ENCODE measurements at regions not wholly inside any gene's neighbourhood (a gene's known extent, or its start where the extent isn't known, plus 50 kb on each side); places are given as distances from the start of the nearest gene placed in this dataset.

GRCh38 chr4:111761531-111761930 lies 383.7 kb upstream of the FAM241A start:
- no peak for DNase-seq

GRCh38 chr4:111770514-111770913 lies 374.7 kb upstream of the FAM241A start:
- no peak for DNase-seq

- DNase-seq = no peak
These were observed 371.4 kb upstream of the FAM241A start for GRCh38 chr4:111773858-111774257.

- DNase-seq = no peak
These were observed 369.5 kb upstream of the FAM241A start for GRCh38 chr4:111775556-111776297.

GRCh38 chr4:111776561-111776960 lies 368.7 kb upstream of the FAM241A start:
- DNase-seq = no peak

- DNase-seq = no peak
These were observed 366.7 kb upstream of the FAM241A start for GRCh38 chr4:111778543-111778942.

- DNase-seq = no peak
These were observed 364.3 kb upstream of the FAM241A start for GRCh38 chr4:111780965-111781364.

- DNase-seq = no peak
These were observed 363.6 kb upstream of the FAM241A start for GRCh38 chr4:111781611-111782010.

GRCh38 chr4:111788099-111788498 lies 357.2 kb upstream of the FAM241A start:
- no peak for DNase-seq

- no peak for DNase-seq
These were observed 355.2 kb upstream of the FAM241A start for GRCh38 chr4:111789901-111790640.

- no peak for DNase-seq
These were observed 352.6 kb upstream of the FAM241A start for GRCh38 chr4:111792632-111793031.

GRCh38 chr4:111793433-111794091 lies 351.7 kb upstream of the FAM241A start:
- no peak for DNase-seq

GRCh38 chr4:111797455-111798163 lies 347.6 kb upstream of the FAM241A start:
- no peak for DNase-seq

GRCh38 chr4:111798840-111799239 lies 346.4 kb upstream of the FAM241A start:
- no peak for DNase-seq

GRCh38 chr4:111800551-111800950 lies 344.7 kb upstream of the FAM241A start:
- DNase-seq = no peak

- no peak for DNase-seq
These were observed 343.1 kb upstream of the FAM241A start for GRCh38 chr4:111802191-111802590.

GRCh38 chr4:111806331-111806730 lies 338.9 kb upstream of the FAM241A start:
- no peak for DNase-seq

- DNase-seq = no peak
These were observed 337.7 kb upstream of the FAM241A start for GRCh38 chr4:111807576-111807975.

GRCh38 chr4:111808174-111808573 lies 337.1 kb upstream of the FAM241A start:
- no peak for DNase-seq

GRCh38 chr4:111811661-111812060 lies 333.6 kb upstream of the FAM241A start:
- DNase-seq = no peak

GRCh38 chr4:111812114-111812513 lies 333.1 kb upstream of the FAM241A start:
- DNase-seq = no peak

GRCh38 chr4:111812760-111813159 lies 332.5 kb upstream of the FAM241A start:
- DNase-seq = no peak

- DNase-seq = no peak
These were observed 331.6 kb upstream of the FAM241A start for GRCh38 chr4:111813555-111814140.
